ENCODE measurements at regions not wholly inside any gene's neighbourhood (a gene's known extent, or its start where the extent isn't known, plus 50 kb on each side); places are given as distances from the start of the nearest gene placed in this dataset.

GRCh38 chr9:87020169-87020950 is 73.1 kb upstream of the GAS1 start:
- Histone ChIP-seq H3K4me3 (no peak overlapping the region), H2AFZ (no peak overlapping the region), H3K27ac (ENCODE audit: low read depth) (no peak overlapping the region), H3K79me2 (replicated peaks; ENCODE audit: insufficient read depth) (0 out of 2 replicates have a peak, but pooled peaks cover 4% of the 10 kb centered on the region), H3K4me1 (ENCODE audit: insufficient read depth) (peaks cover 9% of the 10 kb centered on the region; the same call in 1 of the 2 replicates), H3K9me2 (ENCODE audit: insufficient read depth) (peaks cover 3% of the 10 kb centered on the region), H3K27me3 (ENCODE audit: insufficient read depth) (no peaks in the 10 kb centered on the region), H3K4me2 (no peak overlapping the region), H3F3A (replicated peaks; ENCODE audit: low read depth) (no peaks in the 10 kb centered on the region), H3K36me3 (ENCODE audit: insufficient read depth) (peaks cover 6% of the 10 kb centered on the region; the same call in 1 of the 2 replicates), H4K20me1 (replicated peaks; ENCODE audit: insufficient read depth) (no peaks in the 10 kb centered on the region)
- ATAC-seq: no peak
- Mint-ChIP-seq H3K4me3 (no peak overlapping the region), H3K9me3 (no peaks in the 10 kb centered on the region), H3K27me3 (ENCODE audit: insufficient read depth, low read depth, poor library complexity) (no peaks in the 10 kb centered on the region), H3K27ac (no peak overlapping the region), H3K36me3 (ENCODE audit: low read depth) (no peaks in the 10 kb centered on the region), H3K4me1 (peaks cover 8% of the 10 kb centered on the region; the same call in 2 of the 3 replicates)
- TF ChIP-seq ZNF114 (CRISPR knock-in tag; IDR thresholded peaks at IDR 0.05): no peak
- no peak for TF ChIP-seq JUNB (IDR thresholded peaks at IDR 0.05; ENCODE audit: unreplicated experiment)
- no peak for DNase-seq (ENCODE audit: low spot score)

- no peaks in the 10 kb centered on the region for H3K27me3 ChIP-seq (ENCODE audit: insufficient read depth)
- H2AFZ ChIP-seq: no peak overlapping the region
- DNase-seq (ENCODE audit: low spot score): no peak
- peaks cover 6% of the 10 kb centered on the region for H3K9me2 ChIP-seq (ENCODE audit: insufficient read depth)
- H3K36me3 Mint-ChIP-seq (ENCODE audit: low read depth): no peaks in the 10 kb centered on the region
- no peak for ATAC-seq
- peaks cover 8% of the 10 kb centered on the region; the same call in 1 of the 2 replicates for H3K79me2 ChIP-seq (replicated peaks; ENCODE audit: insufficient read depth)
- H3K4me2 ChIP-seq: 0 out of 2 replicates have a peak overlapping the region, but pooled peaks have one; percentile 36
- peaks cover 9% of the 10 kb centered on the region; the same call in 1 of the 2 replicates for H3K4me1 ChIP-seq (ENCODE audit: insufficient read depth)
- no peaks in the 10 kb centered on the region for H4K20me1 ChIP-seq (replicated peaks; ENCODE audit: insufficient read depth)
- H3K4me3 Mint-ChIP-seq: no peak overlapping the region
- no peak overlapping the region for H3K27ac Mint-ChIP-seq
- peaks cover 8% of the 10 kb centered on the region; the same call in 2 of the 3 replicates for H3K4me1 Mint-ChIP-seq
- no peak overlapping the region for H3K27ac ChIP-seq (ENCODE audit: low read depth)
- no peak overlapping the region for H3K4me3 ChIP-seq
- peaks cover 6% of the 10 kb centered on the region; the same call in 1 of the 2 replicates for H3K36me3 ChIP-seq (ENCODE audit: insufficient read depth)
- no peaks in the 10 kb centered on the region for H3F3A ChIP-seq (replicated peaks; ENCODE audit: low read depth)
- H3K27me3 Mint-ChIP-seq (ENCODE audit: insufficient read depth, low read depth, poor library complexity): no peaks in the 10 kb centered on the region
- H3K9me3 Mint-ChIP-seq: peaks cover 3% of the 10 kb centered on the region; the same call in 1 of the 3 replicates
- TF ChIP-seq ZNF462 (CRISPR knock-in tag; IDR thresholded peaks at IDR 0.05) (no peak), REST (IDR thresholded peaks at IDR 0.05; ENCODE audit: unreplicated experiment) (no peak), NANOG (IDR thresholded peaks at IDR 0.05; ENCODE audit: borderline replicate concordance) (no peak), CTCF (conservative IDR thresholded peaks at IDR 0.05; ENCODE audit: low read depth in 2 of 2) (no peak), ETS1 (IDR thresholded peaks at IDR 0.05) (no peak), STAT1 (IDR thresholded peaks at IDR 0.05; ENCODE audit: unreplicated experiment) (no peak)
Measured at GRCh38 chr9:87022178-87022577, 74.9 kb upstream of the GAS1 start.
